ENCODE measurements at regions not wholly inside any gene's neighbourhood (a gene's known extent, or its start where the extent isn't known, plus 50 kb on each side); places are given as distances from the start of the nearest gene placed in this dataset.

DNA sequence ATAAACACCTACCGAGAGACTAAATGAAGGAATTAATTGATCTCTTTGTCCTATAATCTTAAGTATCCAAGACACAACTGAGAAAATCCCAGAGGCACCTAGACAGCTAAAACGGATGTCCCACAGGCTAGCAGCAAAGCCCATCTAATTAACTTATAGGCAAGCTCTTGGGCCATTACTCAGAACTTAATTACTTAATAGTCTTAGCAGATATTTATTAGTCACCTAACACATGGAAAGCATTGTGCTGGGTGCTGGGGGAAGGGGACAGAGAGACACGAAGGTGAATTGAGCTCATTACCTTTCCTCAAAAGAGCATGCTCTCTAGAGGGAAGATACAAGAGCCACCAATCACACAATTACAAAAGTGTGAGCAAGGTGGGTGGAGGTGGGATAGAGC, 189.8 kb upstream of the PROK2 start:
- Histone ChIP-seq H4K20me1 (ENCODE audit: insufficient read depth, poor library complexity, severe bottlenecking) (no peaks in the 10 kb centered on the region), H3K4me1 (ENCODE audit: insufficient read depth) (no peaks in the 10 kb centered on the region), H3K79me2 (no peaks in the 10 kb centered on the region), H3K4me2 (no peak overlapping the region), H2AFZ (no peak overlapping the region), H3K36me3 (replicated peaks; ENCODE audit: insufficient read depth, low read depth) (no peaks in the 10 kb centered on the region), H3K9me3 (ENCODE audit: low read depth) (no peaks in the 10 kb centered on the region), H3K4me3 (no peak overlapping the region), H3K27ac (no peak overlapping the region), H3K9me2 (replicated peaks; ENCODE audit: insufficient read depth) (no peaks in the 10 kb centered on the region), H3K27me3 (no peaks in the 10 kb centered on the region)
- no peak for TF ChIP-seq EZH2 (IDR thresholded peaks at IDR 0.05; ENCODE audit: borderline replicate concordance)
- no peak for TF ChIP-seq EZH2phosphoT487 (IDR thresholded peaks at IDR 0.05; ENCODE audit: low read depth, severe bottlenecking, unreplicated experiment)
- TF ChIP-seq, protein P1, sequence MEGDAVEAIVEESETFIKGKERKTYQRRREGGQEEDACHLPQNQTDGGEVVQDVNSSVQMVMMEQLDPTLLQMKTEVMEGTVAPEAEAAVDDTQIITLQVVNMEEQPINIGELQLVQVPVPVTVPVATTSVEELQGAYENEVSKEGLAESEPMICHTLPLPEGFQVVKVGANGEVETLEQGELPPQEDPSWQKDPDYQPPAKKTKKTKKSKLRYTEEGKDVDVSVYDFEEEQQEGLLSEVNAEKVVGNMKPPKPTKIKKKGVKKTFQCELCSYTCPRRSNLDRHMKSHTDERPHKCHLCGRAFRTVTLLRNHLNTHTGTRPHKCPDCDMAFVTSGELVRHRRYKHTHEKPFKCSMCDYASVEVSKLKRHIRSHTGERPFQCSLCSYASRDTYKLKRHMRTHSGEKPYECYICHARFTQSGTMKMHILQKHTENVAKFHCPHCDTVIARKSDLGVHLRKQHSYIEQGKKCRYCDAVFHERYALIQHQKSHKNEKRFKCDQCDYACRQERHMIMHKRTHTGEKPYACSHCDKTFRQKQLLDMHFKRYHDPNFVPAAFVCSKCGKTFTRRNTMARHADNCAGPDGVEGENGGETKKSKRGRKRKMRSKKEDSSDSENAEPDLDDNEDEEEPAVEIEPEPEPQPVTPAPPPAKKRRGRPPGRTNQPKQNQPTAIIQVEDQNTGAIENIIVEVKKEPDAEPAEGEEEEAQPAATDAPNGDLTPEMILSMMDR (IDR thresholded peaks at IDR 0.05; ENCODE audit: poor library complexity), result no peak
- DNase-seq (ENCODE audit: low spot score), result no peak
- WGBS (ENCODE audit: low lambda C conversion rate, missing lambda C conversion rate), result 78% methylated on average over 3 of the region's 3 CpGs

DNA sequence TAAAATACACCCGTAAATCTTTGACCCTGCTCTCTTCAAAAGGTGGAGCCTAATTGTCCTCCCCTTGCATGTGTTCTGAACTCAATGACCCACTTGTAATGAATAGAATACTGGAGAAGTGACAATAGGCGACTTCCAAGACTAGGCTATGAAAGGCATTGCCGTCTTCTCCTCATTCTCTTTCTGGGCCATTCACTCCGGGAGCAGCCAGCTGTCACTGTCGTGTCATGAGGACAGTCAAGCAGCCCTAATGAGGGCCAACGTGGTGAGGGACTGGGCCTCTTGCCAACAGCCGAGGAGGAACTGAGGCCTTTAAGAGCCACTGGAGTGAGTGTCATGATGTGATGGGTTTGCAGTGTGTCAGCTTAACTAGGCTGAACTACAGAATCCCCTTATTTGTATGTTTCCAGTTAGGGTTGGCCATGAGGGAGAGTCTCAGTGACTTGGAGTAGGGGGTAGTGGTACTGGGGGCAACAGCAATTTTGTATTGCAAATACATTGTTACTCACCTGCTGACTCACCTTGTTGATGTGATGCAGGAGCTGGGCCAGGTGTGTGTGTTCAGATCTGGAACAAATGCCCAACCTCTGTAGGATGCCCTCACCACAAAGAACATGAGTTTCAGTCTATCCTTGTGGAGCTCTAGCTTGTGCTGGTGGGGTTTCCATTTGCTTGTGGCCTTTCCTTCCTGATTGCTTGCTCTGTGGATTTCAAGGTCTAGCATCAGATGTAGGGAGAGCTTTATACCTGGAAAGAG, 188.5 kb upstream of the PROK2 start:
- H2AFZ ChIP-seq, result no peak overlapping the region
- H3K4me1 ChIP-seq (ENCODE audit: insufficient read depth), result no peaks in the 10 kb centered on the region
- no peaks in the 10 kb centered on the region for H3K36me3 ChIP-seq (replicated peaks; ENCODE audit: insufficient read depth, low read depth)
- TF ChIP-seq, protein P1 (IDR thresholded peaks at IDR 0.05; ENCODE audit: poor library complexity), result no peak
- no peak for TF ChIP-seq EZH2 (IDR thresholded peaks at IDR 0.05; ENCODE audit: borderline replicate concordance)
- TF ChIP-seq EZH2phosphoT487 (IDR thresholded peaks at IDR 0.05; ENCODE audit: low read depth, severe bottlenecking, unreplicated experiment), result no peak
- DNase-seq (ENCODE audit: low spot score), result no peak
- H3K4me3 ChIP-seq, result no peak overlapping the region
- no peaks in the 10 kb centered on the region for H3K9me3 ChIP-seq (ENCODE audit: low read depth)
- WGBS (ENCODE audit: low lambda C conversion rate, missing lambda C conversion rate), result 88% methylated on average over 7 of the region's 7 CpGs
- H3K9me2 ChIP-seq (replicated peaks; ENCODE audit: insufficient read depth), result no peaks in the 10 kb centered on the region
- no peaks in the 10 kb centered on the region for H3K79me2 ChIP-seq
- H4K20me1 ChIP-seq (ENCODE audit: insufficient read depth, poor library complexity, severe bottlenecking), result no peaks in the 10 kb centered on the region
- H3K4me2 ChIP-seq, result no peak overlapping the region
- H3K27me3 ChIP-seq, result peaks cover 4% of the 10 kb centered on the region
- no peak overlapping the region for H3K27ac ChIP-seq

DNA sequence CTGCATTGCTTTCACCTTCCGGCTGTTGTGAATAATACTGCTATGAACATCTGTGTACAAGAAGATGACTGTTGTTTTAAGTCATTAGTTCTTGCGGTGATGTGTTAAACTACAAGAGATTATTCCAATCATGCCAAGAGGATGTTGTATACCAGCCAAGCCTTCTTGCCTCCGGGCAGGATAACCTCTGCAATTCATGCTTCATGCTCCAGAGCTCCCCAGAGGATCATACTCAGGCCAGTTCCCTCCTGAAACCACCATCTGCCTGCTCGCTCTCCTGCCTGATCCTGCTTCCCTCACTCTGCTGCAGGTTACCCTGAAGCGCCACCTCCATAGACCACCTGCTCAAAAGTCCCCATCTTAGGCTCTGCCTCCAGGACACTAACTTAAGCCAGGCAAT, 187.1 kb upstream of the PROK2 start:
- H2AFZ ChIP-seq, result no peak overlapping the region
- 91% methylated on average over 5 of the region's 5 CpGs for WGBS (ENCODE audit: low lambda C conversion rate, missing lambda C conversion rate)
- no peak overlapping the region for H3K4me2 ChIP-seq
- H3K9me2 ChIP-seq (replicated peaks; ENCODE audit: insufficient read depth), result no peaks in the 10 kb centered on the region
- no peaks in the 10 kb centered on the region for H3K36me3 ChIP-seq (replicated peaks; ENCODE audit: insufficient read depth, low read depth)
- no peaks in the 10 kb centered on the region for H3K79me2 ChIP-seq
- no peaks in the 10 kb centered on the region for H4K20me1 ChIP-seq (ENCODE audit: insufficient read depth, poor library complexity, severe bottlenecking)
- DNase-seq (ENCODE audit: low spot score), result no peak
- TF ChIP-seq EZH2phosphoT487 (IDR thresholded peaks at IDR 0.05; ENCODE audit: low read depth, severe bottlenecking, unreplicated experiment) (no peak), EZH2 (IDR thresholded peaks at IDR 0.05; ENCODE audit: borderline replicate concordance) (no peak)
- TF ChIP-seq, protein P1 (IDR thresholded peaks at IDR 0.05; ENCODE audit: poor library complexity), result no peak
- H3K4me1 ChIP-seq (ENCODE audit: insufficient read depth), result no peaks in the 10 kb centered on the region
- H3K4me3 ChIP-seq, result no peak overlapping the region
- H3K9me3 ChIP-seq (ENCODE audit: low read depth), result no peaks in the 10 kb centered on the region
- no peak overlapping the region for H3K27ac ChIP-seq
- peaks cover 6% of the 10 kb centered on the region for H3K27me3 ChIP-seq

Data from hepatocyte (in vitro differentiated cells).